Upper lobe of right lung (tissue), 1 donor: ENCODE measurements at regions not wholly inside any gene's neighbourhood (a gene's known extent, or its start where the extent isn't known, plus 50 kb on each side); places are given as distances from the start of the nearest gene placed in this dataset.

ENCODE experiments used
- ATAC-seq: fragments of 200-7000 bp; cut with Tn5 transposase; one replicate; pipeline ENCODE4 v1.9.1; 2020; ENCODE audit warnings: mild to moderate bottlenecking, moderate library complexity
- DNase-seq: peaks from one replicate; pipeline ENCODE4 v3.0.0-alpha.2; 2020
- H3K27ac ChIP-seq: fragments of 200-600 bp; one replicate; pipeline ENCODE4 v1.8.0; 2022
- H3K27me3 ChIP-seq: fragments of 200-600 bp; one replicate; pipeline ENCODE4 v1.8.0; 2022; ENCODE audit warnings: mild to moderate bottlenecking
- H3K36me3 ChIP-seq: fragments of 200-600 bp; one replicate; pipeline ENCODE4 v1.8.0; 2022
- H3K4me1 ChIP-seq: fragments of 200-600 bp; one replicate; pipeline ENCODE4 v1.8.0; 2022
- H3K4me3 ChIP-seq: fragments of 200-600 bp; one replicate; pipeline ENCODE4 v1.8.0; 2022; ENCODE audit warnings: mild to moderate bottlenecking
- H3K9me3 ChIP-seq: fragments of 200-600 bp; one replicate; pipeline ENCODE4 v1.8.0; 2022
- intact Hi-C: fragments of 100-400 bp; cut with DNase I; formaldehyde crosslinking; loops from one replicate; pipeline ENCODE4 v1.11.0; 2022
- TF ChIP-seq, protein P1 (sequence below): fragments of 200-600 bp; IDR thresholded peaks from one replicate; pipeline ENCODE4 v1.8.0; 2022; ENCODE audit warnings: antibody characterized with exemption
- donor health status: DM: no; HTN: yes; CAD: no; lungs with severe emphysema.

DNA sequence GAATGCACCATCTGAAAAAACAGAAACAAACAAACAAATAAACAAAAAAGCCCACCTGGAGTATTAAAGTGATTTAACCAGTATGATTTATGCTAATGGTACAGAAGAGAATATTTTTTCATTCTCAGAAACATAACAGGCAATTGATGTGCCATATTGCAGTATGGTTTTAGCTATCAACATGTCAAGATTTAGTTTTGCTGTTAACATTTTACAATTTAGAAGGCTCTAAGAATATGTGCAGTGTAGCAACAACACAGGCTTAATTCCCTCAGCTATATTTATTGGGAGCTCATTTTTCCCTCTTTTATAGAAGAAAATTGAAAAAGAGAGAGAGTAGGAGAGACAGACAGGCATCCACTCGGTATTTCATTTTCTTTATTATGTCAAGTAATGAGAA, 1022.7 kb upstream of the CITED2 start:
- Histone ChIP-seq H3K36me3 (no peaks in the 10 kb centered on the region), H3K4me3 (no peak overlapping the region), H3K27me3 (no peaks in the 10 kb centered on the region), H3K4me1 (no peaks in the 10 kb centered on the region), H3K27ac (no peak overlapping the region), H3K9me3 (no peaks in the 10 kb centered on the region)
- ATAC-seq, result no peak
- DNase-seq, result no peak
- TF ChIP-seq, protein P1, sequence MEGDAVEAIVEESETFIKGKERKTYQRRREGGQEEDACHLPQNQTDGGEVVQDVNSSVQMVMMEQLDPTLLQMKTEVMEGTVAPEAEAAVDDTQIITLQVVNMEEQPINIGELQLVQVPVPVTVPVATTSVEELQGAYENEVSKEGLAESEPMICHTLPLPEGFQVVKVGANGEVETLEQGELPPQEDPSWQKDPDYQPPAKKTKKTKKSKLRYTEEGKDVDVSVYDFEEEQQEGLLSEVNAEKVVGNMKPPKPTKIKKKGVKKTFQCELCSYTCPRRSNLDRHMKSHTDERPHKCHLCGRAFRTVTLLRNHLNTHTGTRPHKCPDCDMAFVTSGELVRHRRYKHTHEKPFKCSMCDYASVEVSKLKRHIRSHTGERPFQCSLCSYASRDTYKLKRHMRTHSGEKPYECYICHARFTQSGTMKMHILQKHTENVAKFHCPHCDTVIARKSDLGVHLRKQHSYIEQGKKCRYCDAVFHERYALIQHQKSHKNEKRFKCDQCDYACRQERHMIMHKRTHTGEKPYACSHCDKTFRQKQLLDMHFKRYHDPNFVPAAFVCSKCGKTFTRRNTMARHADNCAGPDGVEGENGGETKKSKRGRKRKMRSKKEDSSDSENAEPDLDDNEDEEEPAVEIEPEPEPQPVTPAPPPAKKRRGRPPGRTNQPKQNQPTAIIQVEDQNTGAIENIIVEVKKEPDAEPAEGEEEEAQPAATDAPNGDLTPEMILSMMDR, result no peak
- intact Hi-C loops, result no loop called here

GRCh38 chr6:140393665-140394540, 1019.5 kb upstream of the CITED2 start:
- ATAC-seq (peak; percentile 43), DNase-seq (no peak)
- no peaks in the 10 kb centered on the region for H3K9me3 ChIP-seq
- H3K27ac ChIP-seq, result no peak overlapping the region
- H3K36me3 ChIP-seq, result no peaks in the 10 kb centered on the region
- H3K27me3 ChIP-seq, result no peaks in the 10 kb centered on the region
- TF ChIP-seq, protein P1, result no peak
- H3K4me3 ChIP-seq, result no peak overlapping the region
- H3K4me1 ChIP-seq, result no peaks in the 10 kb centered on the region
- intact Hi-C loops, result no loop called here

- Histone ChIP-seq H3K4me3 (no peak overlapping the region), H3K27me3 (no peaks in the 10 kb centered on the region), H3K9me3 (no peaks in the 10 kb centered on the region), H3K27ac (no peak overlapping the region), H3K4me1 (no peaks in the 10 kb centered on the region), H3K36me3 (no peaks in the 10 kb centered on the region)
- no peak for ATAC-seq
- intact Hi-C loops, result no loop called here
- TF ChIP-seq, protein P1, result no peak
- no peak for DNase-seq
Observed at GRCh38 chr6:140388815-140389214, 1014.4 kb upstream of the CITED2 start.

DNA sequence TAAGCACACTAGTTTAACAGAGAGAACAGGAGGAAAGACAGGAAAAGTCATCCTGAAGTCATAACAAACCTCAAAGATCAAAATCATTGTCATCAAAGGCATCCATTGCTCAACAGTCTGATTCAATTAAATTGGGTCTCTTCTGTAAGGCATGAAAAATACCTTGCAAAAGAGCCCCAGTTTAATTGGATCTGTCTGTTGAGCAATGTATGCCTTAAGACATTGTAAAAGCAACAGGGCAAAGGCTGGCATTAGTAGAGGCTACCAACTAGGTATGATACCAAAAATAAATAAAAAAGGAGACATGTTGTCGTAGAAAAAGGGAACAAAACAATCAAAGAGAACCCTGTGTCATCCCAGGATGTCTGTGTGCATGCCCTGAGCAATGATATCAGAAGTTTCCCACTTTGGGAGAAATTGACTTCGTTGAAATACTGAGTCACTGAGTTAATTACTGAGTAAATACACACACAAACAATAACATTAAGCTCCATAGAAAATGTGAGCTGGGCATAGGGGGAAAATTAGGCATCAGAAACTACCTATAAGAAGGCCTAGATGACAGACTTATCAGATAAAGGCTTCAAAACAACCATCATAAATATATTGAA, 1013.8 kb upstream of the CITED2 start:
- TF ChIP-seq, protein P1, result no peak
- Histone ChIP-seq H3K4me3 (no peak overlapping the region), H3K36me3 (no peaks in the 10 kb centered on the region), H3K27me3 (no peaks in the 10 kb centered on the region), H3K4me1 (no peaks in the 10 kb centered on the region), H3K27ac (no peak overlapping the region), H3K9me3 (no peaks in the 10 kb centered on the region)
- intact Hi-C loops, result no loop called here
- DNase-seq, result no peak
- ATAC-seq, result no peak

GRCh38 chr6:140385679-140386078, 1011.2 kb upstream of the CITED2 start:
- Histone ChIP-seq H3K4me3 (no peak overlapping the region), H3K27me3 (no peaks in the 10 kb centered on the region), H3K36me3 (no peaks in the 10 kb centered on the region), H3K27ac (no peak overlapping the region), H3K9me3 (no peaks in the 10 kb centered on the region), H3K4me1 (no peaks in the 10 kb centered on the region)
- DNase-seq, result no peak
- intact Hi-C loops, result no loop called here
- TF ChIP-seq, protein P1, result no peak
- ATAC-seq, result no peak
